GM23338 (cell line): ENCODE measurements at regions not wholly inside any gene's neighbourhood (a gene's known extent, or its start where the extent isn't known, plus 50 kb on each side); places are given as distances from the start of the nearest gene placed in this dataset.

Source experiments
- ATAC-seq: fragments of 200-7000 bp; cut with Tn5 transposase; 3 replicates; pipeline ENCODE4 v1.9.1; 2020
- DNase-seq: peaks from one replicate; pipeline ENCODE4 v3.0.0-alpha.2; 2015; ENCODE audit warnings: low spot score
- H2AFZ ChIP-seq: fragments of 200-600 bp; sonication (generic); 2 replicates; pipeline ENCODE4 v1.8.0; 2016; ENCODE audit warnings: antibody characterized with exemption, mild to moderate bottlenecking, moderate library complexity
- H3F3A ChIP-seq: fragments of 200-600 bp; sonication (generic); replicated peaks from 2 replicates; pipeline ENCODE4 v1.8.0; 2017; ENCODE audit warnings: antibody characterized with exemption, mixed run types, low read depth
- H3K27ac ChIP-seq: fragments of 200-600 bp; sonication (generic); 2 replicates; pipeline ENCODE4 v1.6.1; 2016; ENCODE audit warnings: low read depth
- H3K27me3 ChIP-seq: fragments of 200-600 bp; sonication (generic); 2 replicates; pipeline ENCODE4 v1.8.0; 2016; ENCODE audit warnings: mild to moderate bottlenecking, mixed run types, moderate library complexity; ENCODE audit not compliant: insufficient read depth
- H3K36me3 ChIP-seq: fragments of 200-600 bp; sonication (generic); 2 replicates; pipeline ENCODE4 v1.8.0; 2016; ENCODE audit warnings: mild to moderate bottlenecking; ENCODE audit not compliant: insufficient read depth
- H3K4me1 ChIP-seq: fragments of 200-600 bp; sonication (generic); 2 replicates; pipeline ENCODE4 v1.8.0; 2016; ENCODE audit warnings: mild to moderate bottlenecking, moderate library complexity; ENCODE audit not compliant: insufficient read depth
- H3K4me2 ChIP-seq: fragments of 200-600 bp; sonication (generic); 2 replicates; pipeline ENCODE4 v1.7.1; 2017; ENCODE audit warnings: mixed run types
- H3K4me3 ChIP-seq: fragments of 200-600 bp; sonication (generic); 2 replicates; pipeline ENCODE4 v1.6.1; 2016; ENCODE audit warnings: mixed run types
- H3K79me2 ChIP-seq: fragments of 200-600 bp; sonication (generic); replicated peaks from 2 replicates; pipeline ENCODE4 v1.8.0; 2017; ENCODE audit warnings: mild to moderate bottlenecking; ENCODE audit not compliant: insufficient read depth
- H3K9me2 ChIP-seq: fragments of 200-600 bp; sonication (generic); 2 replicates; pipeline ENCODE4 v1.8.0; 2017; ENCODE audit not compliant: insufficient read depth
- H4K20me1 ChIP-seq: fragments of 200-600 bp; sonication (generic); replicated peaks from 2 replicates; pipeline ENCODE4 v1.8.0; 2017; ENCODE audit warnings: mild to moderate bottlenecking; ENCODE audit not compliant: insufficient read depth
- H3K27ac Mint-ChIP-seq: 2 replicates; pipeline ENCODE4 v1.8.0; 2020; ENCODE audit warnings: inconsistent platforms, mild to moderate bottlenecking, moderate library complexity, mixed read lengths
- H3K27me3 Mint-ChIP-seq: 3 replicates; pipeline ENCODE4 v1.8.0; 2022; ENCODE audit warnings: low read depth, mild to moderate bottlenecking, moderate library complexity, mixed read lengths, inconsistent platforms; ENCODE audit not compliant: insufficient read depth, poor library complexity
- H3K36me3 Mint-ChIP-seq: 3 replicates; pipeline ENCODE4 v1.8.0; 2021; ENCODE audit warnings: low read depth, mild to moderate bottlenecking, inconsistent platforms, moderate library complexity, mixed read lengths
- H3K4me1 Mint-ChIP-seq: 3 replicates; pipeline ENCODE4 v1.8.0; 2020; ENCODE audit warnings: mild to moderate bottlenecking, inconsistent platforms, mixed read lengths
- H3K4me3 Mint-ChIP-seq: 3 replicates; pipeline ENCODE4 v1.8.0; 2021; ENCODE audit warnings: moderate library complexity, mild to moderate bottlenecking, inconsistent platforms, mixed read lengths
- H3K9me3 Mint-ChIP-seq: 3 replicates; pipeline ENCODE4 v1.8.0; 2020; ENCODE audit warnings: moderate library complexity, mild to moderate bottlenecking, inconsistent platforms, mixed read lengths
- ETS1 ChIP-seq: IDR thresholded peaks from 2 replicates; pipeline ENCODE4 v1.6.1; 2016; ENCODE audit warnings: antibody characterized with exemption
- JUNB ChIP-seq: IDR thresholded peaks from one replicate; pipeline ENCODE4 v1.6.1; 2016; ENCODE audit warnings: antibody characterized with exemption; ENCODE audit not compliant: unreplicated experiment
- NANOG ChIP-seq: IDR thresholded peaks from 2 replicates; pipeline ENCODE4 v1.6.1; 2016; ENCODE audit warnings: antibody characterized with exemption, borderline replicate concordance
- POLR2AphosphoS5 ChIP-seq: IDR thresholded peaks from 2 replicates; pipeline ENCODE4 v1.6.1; 2016; ENCODE audit warnings: antibody characterized with exemption, low read depth
- REST ChIP-seq: IDR thresholded peaks from one replicate; pipeline ENCODE4 v1.6.1; 2018; ENCODE audit warnings: antibody characterized with exemption; ENCODE audit not compliant: unreplicated experiment
- STAT1 ChIP-seq: IDR thresholded peaks from one replicate; pipeline ENCODE4 v1.6.1; 2016; ENCODE audit warnings: antibody characterized with exemption; ENCODE audit not compliant: unreplicated experiment
- ZNF114 ChIP-seq: fragments of 250-450 bp; sonication (Bioruptor Pico); IDR thresholded peaks from 2 replicates; pipeline ENCODE4 v1.5.0; 2020; ENCODE audit warnings: mild to moderate bottlenecking, moderate library complexity
- ZNF331 ChIP-seq: fragments of 250-450 bp; sonication (Bioruptor Pico); IDR thresholded peaks from 2 replicates; pipeline ENCODE4 v1.5.0; 2020; ENCODE audit warnings: low read depth, mild to moderate bottlenecking, moderate library complexity
- ZNF462 ChIP-seq: fragments of 250-450 bp; sonication (Bioruptor Pico); IDR thresholded peaks from 2 replicates; pipeline ENCODE4 v1.5.0; 2020; ENCODE audit warnings: mild to moderate bottlenecking, moderate library complexity

GRCh38 chr19:5261156-5261890 lies 79.3 kb downstream of the PTPRS start:
- Histone ChIP-seq H3F3A (no peaks in the 10 kb centered on the region; the same call in 1 of the 2 replicates), H3K27ac (no peak overlapping the region), H3K4me3 (no peak overlapping the region), H2AFZ (no peak overlapping the region), H3K9me2 (no peaks in the 10 kb centered on the region), H3K4me1 (no peaks in the 10 kb centered on the region), H3K79me2 (no peaks in the 10 kb centered on the region; the same call in 1 of the 2 replicates), H3K36me3 (peaks cover 17% of the 10 kb centered on the region), H3K27me3 (no peaks in the 10 kb centered on the region), H4K20me1 (peaks cover 4% of the 10 kb centered on the region), H3K4me2 (no peak overlapping the region)
- no peak for TF ChIP-seq ZNF462
- TF ChIP-seq ETS1: no peak
- TF ChIP-seq STAT1: no peak
- TF ChIP-seq NANOG: no peak
- no peak for TF ChIP-seq POLR2AphosphoS5
- no peak for TF ChIP-seq JUNB
- TF ChIP-seq REST: no peak
- TF ChIP-seq ZNF331 (CRISPR knock-in tag): no peak
- TF ChIP-seq ZNF114 (CRISPR knock-in tag): no peak
- H3K9me3 Mint-ChIP-seq: peaks cover 3% of the 10 kb centered on the region; the same call in 1 of the 3 replicates
- no peaks in the 10 kb centered on the region for H3K4me1 Mint-ChIP-seq
- DNase-seq: no peak
- ATAC-seq: no peak
- H3K27ac Mint-ChIP-seq: no peak overlapping the region
- H3K36me3 Mint-ChIP-seq: peaks cover 74% of the 10 kb centered on the region
- H3K4me3 Mint-ChIP-seq: no peak overlapping the region
- peaks cover 12% of the 10 kb centered on the region for H3K27me3 Mint-ChIP-seq
